Uterus (tissue), 3 donors: ENCODE measurements at regions not wholly inside any gene's neighbourhood (a gene's known extent, or its start where the extent isn't known, plus 50 kb on each side); places are given as distances from the start of the nearest gene placed in this dataset.
A peak's percentile ranks its signal among the peaks of the same experiment; 100 is the strongest.

Experiments used
- DNase-seq, 2 donors: peaks; one replicate each; pipeline ENCODE4 v3.0.0-alpha.2; 2019 to 2020
- H3K27ac ChIP-seq, 2 donors: fragments of 200-600 bp; sonication (generic); 1 replicate in 1 of 2; 2 replicates in 1 of 2; pipeline ENCODE4 v1.5.1; 2016 to 2018
- H3K27me3 ChIP-seq, 2 donors: fragments of 200-600 bp; sonication (generic); one replicate each; pipeline ENCODE4 v1.5.1; 2018 to 2019; ENCODE audit warnings: control low read depth in 1 of 2
- H3K36me3 ChIP-seq, 2 donors: fragments of 200-600 bp; sonication (generic); one replicate each; pipeline ENCODE4 v1.5.1; 2019; ENCODE audit warnings: control low read depth in 1 of 2
- H3K4me1 ChIP-seq, 2 donors: fragments of 200-600 bp; sonication (generic); one replicate each; pipeline ENCODE4 v1.5.1; 2018 to 2019; ENCODE audit warnings: control low read depth in 1 of 2
- H3K4me3 ChIP-seq, 2 donors: fragments of 200-600 bp; sonication (generic); 1 replicate in 1 of 2; 2 replicates in 1 of 2; pipeline ENCODE4 v1.5.1; 2018 to 2019; ENCODE audit warnings: mild to moderate bottlenecking in 1 of 2
- H3K9me3 ChIP-seq, 2 donors: fragments of 200-600 bp; sonication (generic); one replicate each; pipeline ENCODE4 v1.5.1; 2019; ENCODE audit warnings: control low read depth in 1 of 2
- CTCF ChIP-seq, 4 experiments: fragments of 200-600 bp in 2 of 4; fragments of 450-650 bp in 2 of 4; sonication (generic) in 2 of 4; IDR thresholded peaks; one replicate each; pipeline ENCODE4 v1.5.1; 2016 to 2019; ENCODE audit warnings: antibody characterized with exemption in 4 of 4, mild to moderate bottlenecking in 2 of 4, moderate library complexity in 1 of 4
- POLR2A ChIP-seq, 2 donors: fragments of 450-650 bp; IDR thresholded peaks; one replicate each; pipeline ENCODE4 v1.6.1; 2016; ENCODE audit warnings: antibody characterized with exemption in 2 of 2, mild to moderate bottlenecking in 1 of 2, moderate library complexity in 1 of 2
- intact Hi-C: fragments of 100-400 bp; cut with DNase I; formaldehyde crosslinking; loops from one replicate; pipeline ENCODE4 v1.15.1; 2023; ENCODE audit warnings: low total_unique reads
- donor health status: DM: yes; HTN: yes; CAD: no.

DNA sequence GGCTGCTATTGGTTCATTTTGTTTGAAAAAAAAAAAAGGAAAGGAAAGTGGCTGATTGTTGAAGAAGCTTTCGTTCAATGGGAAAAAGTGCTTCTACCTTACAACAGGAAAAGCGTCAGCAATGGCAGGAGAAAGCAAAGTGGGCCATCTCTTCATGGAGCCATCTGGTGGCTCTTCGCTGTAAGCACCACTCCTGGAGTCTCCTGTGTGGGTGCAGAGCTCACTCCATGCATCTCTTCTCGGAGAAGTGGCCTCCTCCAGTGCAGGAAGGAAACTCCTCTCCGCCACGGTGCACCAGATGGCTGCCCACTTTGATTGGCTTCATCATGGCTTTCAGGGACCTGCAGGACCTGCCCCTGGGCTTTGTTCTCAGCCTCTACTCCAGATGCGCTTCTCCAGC is 250.9 kb downstream of the PTEN start:
- no peak overlapping the region for H3K4me3 ChIP-seq
- H3K27me3 ChIP-seq, result no peaks in the 10 kb centered on the region
- no peaks in the 10 kb centered on the region for H3K9me3 ChIP-seq
- no peaks in the 10 kb centered on the region for H3K36me3 ChIP-seq
- peak in 1 of 2 donors; percentile 19 for DNase-seq
- no peaks in the 10 kb centered on the region for H3K4me1 ChIP-seq
- TF ChIP-seq POLR2A (IDR thresholded peaks at IDR 0.05), result no peak
- TF ChIP-seq CTCF (IDR thresholded peaks at IDR 0.05), result peak; percentile 8 to 37 (median 30)
- intact Hi-C loops, result no loop called here
- no peak overlapping the region for H3K27ac ChIP-seq

- Histone ChIP-seq H3K27me3 (no peaks in the 10 kb centered on the region), H3K36me3 (no peaks in the 10 kb centered on the region), H3K4me1 (no peaks in the 10 kb centered on the region), H3K4me3 (no peak overlapping the region), H3K9me3 (no peaks in the 10 kb centered on the region), H3K27ac (peak overlapping the region in 1 of 2 donors; percentile 28)
- TF ChIP-seq CTCF (IDR thresholded peaks at IDR 0.05) (no peak), POLR2A (IDR thresholded peaks at IDR 0.05) (no peak)
- no peak for DNase-seq
- intact Hi-C loops, result no loop called here
Observed at GRCh38 chr10:88115407-88115806, 252.0 kb downstream of the PTEN start.

GRCh38 chr10:88115968-88116367 is 252.5 kb downstream of the PTEN start:
- DNase-seq, result no peak
- Histone ChIP-seq H3K36me3 (no peaks in the 10 kb centered on the region), H3K9me3 (no peaks in the 10 kb centered on the region), H3K27ac (no peak overlapping the region), H3K4me3 (no peak overlapping the region), H3K4me1 (no peaks in the 10 kb centered on the region), H3K27me3 (no peaks in the 10 kb centered on the region)
- TF ChIP-seq CTCF (IDR thresholded peaks at IDR 0.05), result no peak
- intact Hi-C loops, result no loop called here

GRCh38 chr10:88116481-88116880 is 253.1 kb downstream of the PTEN start:
- Histone ChIP-seq H3K4me1 (no peaks in the 10 kb centered on the region), H3K36me3 (no peaks in the 10 kb centered on the region), H3K4me3 (no peak overlapping the region), H3K9me3 (no peaks in the 10 kb centered on the region), H3K27me3 (no peaks in the 10 kb centered on the region), H3K27ac (no peak overlapping the region)
- no peak for TF ChIP-seq POLR2A (IDR thresholded peaks at IDR 0.05)
- no peak for TF ChIP-seq CTCF (IDR thresholded peaks at IDR 0.05)
- no peak for DNase-seq
- intact Hi-C loops, result no loop called here

GRCh38 chr10:88116971-88117626 is 253.7 kb downstream of the PTEN start:
- no peak for TF ChIP-seq CTCF (IDR thresholded peaks at IDR 0.05)
- TF ChIP-seq POLR2A (IDR thresholded peaks at IDR 0.05), result no peak
- DNase-seq, result no peak
- Histone ChIP-seq H3K4me3 (no peak overlapping the region), H3K4me1 (no peaks in the 10 kb centered on the region), H3K9me3 (no peaks in the 10 kb centered on the region), H3K27ac (no peak overlapping the region), H3K27me3 (no peaks in the 10 kb centered on the region), H3K36me3 (no peaks in the 10 kb centered on the region)
- intact Hi-C loops, result no loop called here
